H1 (cell line): ENCODE measurements at regions not wholly inside any gene's neighbourhood (a gene's known extent, or its start where the extent isn't known, plus 50 kb on each side); places are given as distances from the start of the nearest gene placed in this dataset.

Experiments
- BCL11A ChIP-seq, 2 experiments: IDR thresholded peaks; one replicate each; pipeline ENCODE4 v1.6.1; 2011; ENCODE audit warnings: low read depth in 2 of 2, low read length in 2 of 2, mild to moderate bottlenecking in 2 of 2
- CHD7 ChIP-seq: fragments of 300-600 bp; sonication (generic); IDR thresholded peaks from 2 replicates; pipeline ENCODE4 v1.7.1; 2012; ENCODE audit warnings: low read length, moderate library complexity, mild to moderate bottlenecking, inconsistent platforms; ENCODE audit not compliant: insufficient replicate concordance
- CTBP2 ChIP-seq: IDR thresholded peaks from 2 replicates; pipeline ENCODE4 v1.7.0; 2011; ENCODE audit warnings: borderline replicate concordance, mild to moderate bottlenecking, moderate library complexity, mixed read lengths, low read length; ENCODE audit not compliant: insufficient read depth, insufficient read length
- KDM1A ChIP-seq: fragments of 200-600, 300-600 bp; sonication (generic); IDR thresholded peaks from 2 replicates; pipeline ENCODE4 v1.7.1; 2016; ENCODE audit warnings: mild to moderate bottlenecking, low read length, borderline replicate concordance
- NRF1 ChIP-seq: IDR thresholded peaks from 2 replicates; pipeline ENCODE4 v1.6.1; 2011; ENCODE audit warnings: mild to moderate bottlenecking, low read depth, low read length, improper control_type of control experiment
- SIX5 ChIP-seq: IDR thresholded peaks from 2 replicates; pipeline ENCODE4 v1.6.1; 2011; ENCODE audit warnings: mild to moderate bottlenecking, low read depth, low read length
- SP2 ChIP-seq: IDR thresholded peaks from 2 replicates; pipeline ENCODE4 v1.6.1; 2012; ENCODE audit warnings: mild to moderate bottlenecking, low read length, inconsistent platforms
- SUZ12 ChIP-seq: fragments of 200-600 bp; sonication (generic); IDR thresholded peaks from 2 replicates; pipeline ENCODE4 v1.6.1; 2012; ENCODE audit warnings: mild to moderate bottlenecking, inconsistent platforms, low read length, moderate library complexity, mixed read lengths

GRCh38 chr14:87278415-87278814, 714.6 kb downstream of the GALC start (continued):
- TF ChIP-seq CHD7 (no peak), KDM1A (no peak), SIX5 (no peak), BCL11A (IDR thresholded peaks at IDR 0.05; ENCODE audit: low read depth in 2 of 2, low read length in 2 of 2) (no peak), CTBP2 (no peak), SUZ12 (no peak), SP2 (no peak), NRF1 (no peak)
